HepG2 (cell line): ENCODE measurements at regions not wholly inside any gene's neighbourhood (a gene's known extent, or its start where the extent isn't known, plus 50 kb on each side); places are given as distances from the start of the nearest gene placed in this dataset.

Experiments
- ELF4 ChIP-seq: sonication (generic); formaldehyde crosslinking; IDR thresholded peaks from 2 replicates; pipeline ENCODE4 v1.5.0; 2020; ENCODE audit warnings: missing genetic modification reagents, mild to moderate bottlenecking, moderate library complexity, borderline replicate concordance
- HOXA7 ChIP-seq: sonication (generic); formaldehyde crosslinking; IDR thresholded peaks from 2 replicates; pipeline ENCODE4 v1.8.1; 2022; ENCODE audit warnings: mild to moderate bottlenecking, missing genetic modification reagents, moderate library complexity
- KDM2A ChIP-seq: sonication (generic); formaldehyde crosslinking; IDR thresholded peaks from 2 replicates; pipeline ENCODE4 v1.4.0; 2020; ENCODE audit warnings: low read depth, missing genetic modification reagents, borderline replicate concordance
- POLR2AphosphoS2 ChIP-seq: IDR thresholded peaks from 2 replicates; pipeline ENCODE4 v1.6.1; 2011; ENCODE audit warnings: low read depth, low read length, improper control_type of control experiment
- SMC3 ChIP-seq: IDR thresholded peaks from 2 replicates; pipeline ENCODE4 v1.6.1; 2011; ENCODE audit warnings: low read length, improper control_type of control experiment
- ZNF232 ChIP-seq: sonication (generic); formaldehyde crosslinking; IDR thresholded peaks from 2 replicates; pipeline ENCODE4 v1.4.0; 2020; ENCODE audit warnings: missing genetic modification reagents, borderline replicate concordance
- ZNF678 ChIP-seq: sonication (generic); formaldehyde crosslinking; IDR thresholded peaks from 2 replicates; pipeline ENCODE4 v1.4.0; 2020; ENCODE audit warnings: mild to moderate bottlenecking, missing genetic modification reagents
- TF ChIP-seq, protein P1 (sequence below): sonication (generic); formaldehyde crosslinking; IDR thresholded peaks from 2 replicates; pipeline ENCODE4 v1.5.0; 2020; ENCODE audit warnings: mild to moderate bottlenecking, missing genetic modification reagents, moderate library complexity
- TF ChIP-seq, protein P2 (sequence below), 2 experiments: IDR thresholded peaks; 2 replicates each; pipeline ENCODE4 v1.6.1; 2011 to 2012; ENCODE audit warnings: low read length in 2 of 2, borderline replicate concordance in 1 of 2, low read depth in 1 of 2, mild to moderate bottlenecking in 1 of 2, moderate library complexity in 1 of 2

DNA sequence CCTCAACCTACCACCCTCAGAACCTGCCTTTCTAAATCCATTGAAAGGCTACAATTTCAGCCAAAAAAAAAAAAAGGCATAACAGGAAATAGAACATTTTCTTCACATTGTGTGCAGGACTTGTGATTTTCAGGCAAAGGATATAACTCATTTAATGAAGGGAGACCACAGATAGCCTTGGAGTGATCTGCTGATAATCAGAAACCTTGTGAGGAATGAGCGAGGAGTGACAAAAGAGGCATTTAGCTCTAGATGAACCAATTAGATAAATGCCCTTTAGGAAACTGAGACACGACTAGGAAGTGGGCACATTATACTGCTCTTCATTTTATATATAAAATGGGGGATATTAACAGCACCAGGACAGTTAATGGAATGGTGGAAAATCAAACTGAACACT, 216.5 kb upstream of the GRIA4 start:
- TF ChIP-seq POLR2AphosphoS2 (no peak), ZNF678 (CRISPR knock-in tag) (no peak), ELF4 (CRISPR knock-in tag) (no peak), ZNF232 (CRISPR knock-in tag) (no peak), HOXA7 (no peak), SMC3 (no peak), KDM2A (CRISPR knock-in tag) (no peak)
- TF ChIP-seq, protein P1, sequence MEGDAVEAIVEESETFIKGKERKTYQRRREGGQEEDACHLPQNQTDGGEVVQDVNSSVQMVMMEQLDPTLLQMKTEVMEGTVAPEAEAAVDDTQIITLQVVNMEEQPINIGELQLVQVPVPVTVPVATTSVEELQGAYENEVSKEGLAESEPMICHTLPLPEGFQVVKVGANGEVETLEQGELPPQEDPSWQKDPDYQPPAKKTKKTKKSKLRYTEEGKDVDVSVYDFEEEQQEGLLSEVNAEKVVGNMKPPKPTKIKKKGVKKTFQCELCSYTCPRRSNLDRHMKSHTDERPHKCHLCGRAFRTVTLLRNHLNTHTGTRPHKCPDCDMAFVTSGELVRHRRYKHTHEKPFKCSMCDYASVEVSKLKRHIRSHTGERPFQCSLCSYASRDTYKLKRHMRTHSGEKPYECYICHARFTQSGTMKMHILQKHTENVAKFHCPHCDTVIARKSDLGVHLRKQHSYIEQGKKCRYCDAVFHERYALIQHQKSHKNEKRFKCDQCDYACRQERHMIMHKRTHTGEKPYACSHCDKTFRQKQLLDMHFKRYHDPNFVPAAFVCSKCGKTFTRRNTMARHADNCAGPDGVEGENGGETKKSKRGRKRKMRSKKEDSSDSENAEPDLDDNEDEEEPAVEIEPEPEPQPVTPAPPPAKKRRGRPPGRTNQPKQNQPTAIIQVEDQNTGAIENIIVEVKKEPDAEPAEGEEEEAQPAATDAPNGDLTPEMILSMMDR: no peak
- TF ChIP-seq, protein P2, sequence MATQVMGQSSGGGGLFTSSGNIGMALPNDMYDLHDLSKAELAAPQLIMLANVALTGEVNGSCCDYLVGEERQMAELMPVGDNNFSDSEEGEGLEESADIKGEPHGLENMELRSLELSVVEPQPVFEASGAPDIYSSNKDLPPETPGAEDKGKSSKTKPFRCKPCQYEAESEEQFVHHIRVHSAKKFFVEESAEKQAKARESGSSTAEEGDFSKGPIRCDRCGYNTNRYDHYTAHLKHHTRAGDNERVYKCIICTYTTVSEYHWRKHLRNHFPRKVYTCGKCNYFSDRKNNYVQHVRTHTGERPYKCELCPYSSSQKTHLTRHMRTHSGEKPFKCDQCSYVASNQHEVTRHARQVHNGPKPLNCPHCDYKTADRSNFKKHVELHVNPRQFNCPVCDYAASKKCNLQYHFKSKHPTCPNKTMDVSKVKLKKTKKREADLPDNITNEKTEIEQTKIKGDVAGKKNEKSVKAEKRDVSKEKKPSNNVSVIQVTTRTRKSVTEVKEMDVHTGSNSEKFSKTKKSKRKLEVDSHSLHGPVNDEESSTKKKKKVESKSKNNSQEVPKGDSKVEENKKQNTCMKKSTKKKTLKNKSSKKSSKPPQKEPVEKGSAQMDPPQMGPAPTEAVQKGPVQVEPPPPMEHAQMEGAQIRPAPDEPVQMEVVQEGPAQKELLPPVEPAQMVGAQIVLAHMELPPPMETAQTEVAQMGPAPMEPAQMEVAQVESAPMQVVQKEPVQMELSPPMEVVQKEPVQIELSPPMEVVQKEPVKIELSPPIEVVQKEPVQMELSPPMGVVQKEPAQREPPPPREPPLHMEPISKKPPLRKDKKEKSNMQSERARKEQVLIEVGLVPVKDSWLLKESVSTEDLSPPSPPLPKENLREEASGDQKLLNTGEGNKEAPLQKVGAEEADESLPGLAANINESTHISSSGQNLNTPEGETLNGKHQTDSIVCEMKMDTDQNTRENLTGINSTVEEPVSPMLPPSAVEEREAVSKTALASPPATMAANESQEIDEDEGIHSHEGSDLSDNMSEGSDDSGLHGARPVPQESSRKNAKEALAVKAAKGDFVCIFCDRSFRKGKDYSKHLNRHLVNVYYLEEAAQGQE (IDR thresholded peaks at IDR 0.05; ENCODE audit: borderline replicate concordance in 1 of 2, low read depth in 1 of 2, low read length in 2 of 2): no peak
